HCT116 (cell line): ENCODE measurements at regions not wholly inside any gene's neighbourhood (a gene's known extent, or its start where the extent isn't known, plus 50 kb on each side); places are given as distances from the start of the nearest gene placed in this dataset.

Source experiments
- ATAC-seq: fragments of 200-7000 bp; cut with Tn5 transposase; 2 replicates; pipeline ENCODE4 v1.9.1; 2020; ENCODE audit warnings: mild to moderate bottlenecking, moderate library complexity
- BruUV-seq: library from RNA; stranded (reverse); fragments of 400-500 nt; replicated peaks from 2 replicates; lab custom pipeline; 2021; lab: Mats Ljungman, UMichigan
- CTCF ChIA-PET: fragments of 300-600 bp; sonication (Branson Sonifier 250); formaldehyde crosslinking; loops from one replicate; lab custom pipeline; 2021; ENCODE audit warnings: antibody characterized with exemption; lab: Charles Lee
- POLR2A ChIA-PET: fragments of 300-600, 350-600 bp; sonication (Branson Sonifier 250); formaldehyde crosslinking; loops from one replicate; lab custom pipeline; 2021; ENCODE audit warnings: antibody characterized with exemption; lab: Charles Lee
- RAD21 ChIA-PET, 2 experiments: fragments of 300-600 bp; sonication (Branson Sonifier 250); formaldehyde crosslinking; loops; one replicate each; lab custom pipeline; 2023; ENCODE audit warnings: low total read pairs in 2 of 2; ENCODE audit not compliant: uncharacterized antibody in 2 of 2, unreplicated experiment in 2 of 2, low non-redundant PET in 1 of 2; lab: Charles Lee
- DNase-seq: peaks from one replicate; pipeline ENCODE4 v3.0.0-alpha.2; 2010; ENCODE audit warnings: low read depth, low spot score
- H2AFZ ChIP-seq: fragments of 200-600 bp; shearing (Covaris generic), sonication (generic); 2 replicates; pipeline ENCODE4 v1.6.1; 2017; ENCODE audit warnings: low read depth, mixed run types, mixed read lengths, antibody characterized with exemption, low read length; ENCODE audit not compliant: poor library complexity, severe bottlenecking
- H3K27ac ChIP-seq: 2 replicates; pipeline ENCODE4 v1.5.1; 2012; ENCODE audit warnings: low read depth, low read length
- H3K27me3 ChIP-seq: fragments of 200-600 bp; sonication (generic); 2 replicates; pipeline ENCODE4 v1.6.1; 2016; ENCODE audit warnings: mixed run types, low read length, mixed read lengths; ENCODE audit not compliant: insufficient read depth
- H3K36me3 ChIP-seq, 2 experiments: fragments of 200-500 bp in 1 of 2; fragments of 200-600 bp in 1 of 2; sonication (Bioruptor generic) in 1 of 2; sonication (generic) in 1 of 2; 2 replicates each; pipeline versions ENCODE4 v1.5.1 to v1.6.1; 2014 to 2016; ENCODE audit warnings: low read length in 2 of 2, inconsistent platforms in 1 of 2, mixed read lengths in 1 of 2, mixed run types in 1 of 2; ENCODE audit not compliant: insufficient read depth in 2 of 2, control insufficient read depth in 1 of 2
- H3K4me1 ChIP-seq, 2 experiments: fragments of 200-600 bp in 1 of 2; sonication (generic) in 1 of 2; 2 replicates each; pipeline versions ENCODE4 v1.5.1 to v1.6.1; 2012 to 2017; ENCODE audit warnings: low read length in 2 of 2, inconsistent platforms in 1 of 2, mild to moderate bottlenecking in 1 of 2, mixed read lengths in 1 of 2, mixed run types in 1 of 2, moderate library complexity in 1 of 2; ENCODE audit not compliant: insufficient read depth in 2 of 2, control insufficient read depth in 1 of 2
- H3K4me2 ChIP-seq: fragments of 200-600 bp; sonication (generic); 2 replicates; pipeline ENCODE4 v1.6.1; 2017; ENCODE audit warnings: mixed run types, low read length, mixed read lengths
- H3K4me3 ChIP-seq, 2 experiments: fragments of 200-600 bp in 1 of 2; sonication (generic) in 1 of 2; replicated peaks in 1 of 2; 2 replicates each; pipeline ENCODE4 v1.5.1; 2011 to 2016; ENCODE audit warnings: low read length in 2 of 2, control low read depth in 1 of 2, low read depth in 1 of 2, mild to moderate bottlenecking in 1 of 2, mixed read lengths in 1 of 2, mixed run types in 1 of 2
- H3K79me2 ChIP-seq: fragments of 200-600 bp; sonication (generic); 2 replicates; pipeline ENCODE4 v1.6.1; 2017; ENCODE audit warnings: mild to moderate bottlenecking, mixed run types, low read length, moderate library complexity, mixed read lengths; ENCODE audit not compliant: insufficient read depth
- H3K9ac ChIP-seq: fragments of 200-600 bp; sonication (generic); 2 replicates; pipeline ENCODE4 v1.6.1; 2016; ENCODE audit warnings: low read length, mixed read lengths
- H3K9me2 ChIP-seq: fragments of 200-600 bp; sonication (generic), shearing (Covaris generic); 2 replicates; pipeline ENCODE4 v1.6.1; 2017; ENCODE audit warnings: mixed run types, mild to moderate bottlenecking, moderate library complexity; ENCODE audit not compliant: insufficient read depth
- H3K9me3 ChIP-seq, 2 experiments: fragments of 200-500 bp in 1 of 2; fragments of 200-600 bp in 1 of 2; sonication (Bioruptor generic) in 1 of 2; sonication (generic) in 1 of 2; 2 replicates each; pipeline ENCODE4 v1.6.1; 2014 to 2017; ENCODE audit warnings: low read length in 2 of 2, mixed read lengths in 2 of 2, inconsistent platforms in 1 of 2, low read depth in 1 of 2, mild to moderate bottlenecking in 1 of 2, mixed run types in 1 of 2, moderate library complexity in 1 of 2; ENCODE audit not compliant: control insufficient read depth in 1 of 2, insufficient read depth in 1 of 2
- H4K20me1 ChIP-seq: fragments of 200-600 bp; sonication (generic), shearing (Covaris generic); 2 replicates; pipeline ENCODE4 v1.6.1; 2017; ENCODE audit warnings: mixed run types, mild to moderate bottlenecking, moderate library complexity; ENCODE audit not compliant: insufficient read depth
- CBX3 ChIP-seq: IDR thresholded peaks from 2 replicates; pipeline ENCODE4 v1.6.1; 2012; ENCODE audit warnings: low read depth
- CEBPB ChIP-seq: IDR thresholded peaks from 2 replicates; pipeline ENCODE4 v1.6.1; 2012; ENCODE audit warnings: low read depth
- EGR1 ChIP-seq: IDR thresholded peaks from 2 replicates; pipeline ENCODE4 v1.6.1; 2012; ENCODE audit warnings: low read depth
- EZH2phosphoT487 ChIP-seq: fragments of 200-600 bp; IDR thresholded peaks from 2 replicates; pipeline ENCODE4 v1.6.1; 2018; ENCODE audit warnings: antibody characterized with exemption, borderline replicate concordance
- FOSL1 ChIP-seq: IDR thresholded peaks from 2 replicates; pipeline ENCODE4 v1.6.1; 2012; ENCODE audit warnings: low read depth
- MAX ChIP-seq: IDR thresholded peaks from 2 replicates; pipeline ENCODE4 v1.6.1; 2012
- POLR2A ChIP-seq: IDR thresholded peaks from 2 replicates; pipeline ENCODE4 v1.7.0; 2011; ENCODE audit warnings: borderline replicate concordance; ENCODE audit not compliant: insufficient read depth, insufficient read length; ENCODE audit errors: extremely low read depth
- RAD21 ChIP-seq: IDR thresholded peaks from 2 replicates; pipeline ENCODE4 v1.6.1; 2012; ENCODE audit warnings: low read depth, mild to moderate bottlenecking
- SIN3A ChIP-seq: IDR thresholded peaks from 2 replicates; pipeline ENCODE4 v1.6.1; 2012; ENCODE audit warnings: low read depth
- SRF ChIP-seq: IDR thresholded peaks from 2 replicates; pipeline ENCODE4 v1.6.1; 2012; ENCODE audit warnings: low read depth
- TCF7L2 ChIP-seq: IDR thresholded peaks from 2 replicates; pipeline ENCODE4 v1.7.0; 2011; ENCODE audit warnings: borderline replicate concordance, inconsistent platforms; ENCODE audit not compliant: insufficient read depth, insufficient read length; ENCODE audit errors: extremely low read depth
- YY1 ChIP-seq: IDR thresholded peaks from 2 replicates; pipeline ENCODE4 v1.6.1; 2011; ENCODE audit warnings: low read length, low read depth, moderate library complexity, mild to moderate bottlenecking; ENCODE audit not compliant: insufficient replicate concordance; ENCODE audit errors: extremely low read depth
- ZBTB33 ChIP-seq: IDR thresholded peaks from 2 replicates; pipeline ENCODE4 v1.6.1; 2011; ENCODE audit warnings: mild to moderate bottlenecking, low read length, moderate library complexity; ENCODE audit not compliant: insufficient replicate concordance; ENCODE audit errors: extremely low read depth
- ZFX ChIP-seq: fragments of 450-650 bp; IDR thresholded peaks from 2 replicates; pipeline ENCODE4 v1.6.1; 2017
- intact Hi-C: fragments of 100-400 bp; cut with micrococcal nuclease; formaldehyde crosslinking; loops from 2 replicates; pipeline ENCODE4 v1.10.0; 2022
- TF ChIP-seq, protein P1 (sequence below): IDR thresholded peaks from 2 replicates; pipeline ENCODE4 v1.6.1; 2012; ENCODE audit warnings: low read depth

GRCh38 chr12:107373238-107373809 lies 280.0 kb upstream of the CRY1 start:
- Histone ChIP-seq H3K79me2 (no peaks in the 10 kb centered on the region), H3K27me3 (no peaks in the 10 kb centered on the region), H4K20me1 (no peaks in the 10 kb centered on the region), H3K9me3 (no peaks in the 10 kb centered on the region), H3K4me1 (peaks cover 0 to 8% of the 10 kb centered on the region in 2 experiments; a peak in 1 of 4 replicates), H2AFZ (no peak overlapping the region), H3K9me2 (no peaks in the 10 kb centered on the region), H3K9ac (no peak overlapping the region), H3K36me3 (no peaks in the 10 kb centered on the region), H3K27ac (no peak overlapping the region), H3K4me2 (no peak overlapping the region), H3K4me3 (no peak overlapping the region)
- no TSS peak for BruUV-seq
- POLR2A ChIA-PET, result no interaction called here
- TF ChIP-seq, protein P1, sequence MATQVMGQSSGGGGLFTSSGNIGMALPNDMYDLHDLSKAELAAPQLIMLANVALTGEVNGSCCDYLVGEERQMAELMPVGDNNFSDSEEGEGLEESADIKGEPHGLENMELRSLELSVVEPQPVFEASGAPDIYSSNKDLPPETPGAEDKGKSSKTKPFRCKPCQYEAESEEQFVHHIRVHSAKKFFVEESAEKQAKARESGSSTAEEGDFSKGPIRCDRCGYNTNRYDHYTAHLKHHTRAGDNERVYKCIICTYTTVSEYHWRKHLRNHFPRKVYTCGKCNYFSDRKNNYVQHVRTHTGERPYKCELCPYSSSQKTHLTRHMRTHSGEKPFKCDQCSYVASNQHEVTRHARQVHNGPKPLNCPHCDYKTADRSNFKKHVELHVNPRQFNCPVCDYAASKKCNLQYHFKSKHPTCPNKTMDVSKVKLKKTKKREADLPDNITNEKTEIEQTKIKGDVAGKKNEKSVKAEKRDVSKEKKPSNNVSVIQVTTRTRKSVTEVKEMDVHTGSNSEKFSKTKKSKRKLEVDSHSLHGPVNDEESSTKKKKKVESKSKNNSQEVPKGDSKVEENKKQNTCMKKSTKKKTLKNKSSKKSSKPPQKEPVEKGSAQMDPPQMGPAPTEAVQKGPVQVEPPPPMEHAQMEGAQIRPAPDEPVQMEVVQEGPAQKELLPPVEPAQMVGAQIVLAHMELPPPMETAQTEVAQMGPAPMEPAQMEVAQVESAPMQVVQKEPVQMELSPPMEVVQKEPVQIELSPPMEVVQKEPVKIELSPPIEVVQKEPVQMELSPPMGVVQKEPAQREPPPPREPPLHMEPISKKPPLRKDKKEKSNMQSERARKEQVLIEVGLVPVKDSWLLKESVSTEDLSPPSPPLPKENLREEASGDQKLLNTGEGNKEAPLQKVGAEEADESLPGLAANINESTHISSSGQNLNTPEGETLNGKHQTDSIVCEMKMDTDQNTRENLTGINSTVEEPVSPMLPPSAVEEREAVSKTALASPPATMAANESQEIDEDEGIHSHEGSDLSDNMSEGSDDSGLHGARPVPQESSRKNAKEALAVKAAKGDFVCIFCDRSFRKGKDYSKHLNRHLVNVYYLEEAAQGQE, result no peak
- no peak for TF ChIP-seq EZH2phosphoT487
- no peak for TF ChIP-seq TCF7L2
- TF ChIP-seq YY1, result no peak
- TF ChIP-seq FOSL1, result no peak
- TF ChIP-seq SIN3A, result no peak
- no peak for TF ChIP-seq ZBTB33
- no peak for TF ChIP-seq RAD21
- TF ChIP-seq ZFX, result no peak
- no peak for TF ChIP-seq MAX
- no peak for TF ChIP-seq EGR1
- no peak for TF ChIP-seq SRF
- no peak for TF ChIP-seq CBX3
- TF ChIP-seq POLR2A, result no peak
- TF ChIP-seq CEBPB, result no peak
- DNase-seq, result no peak
- ATAC-seq, result no peak
- CTCF ChIA-PET, result no interaction called here
- intact Hi-C loops, result no loop called here
- RAD21 ChIA-PET, result interaction anchor here in 1 of 2 experiments (0.6 kb wide), 1 partner anchor 303 kb away, joined by 4 read pairs; no protein-coding TSS in a partner anchor
